Loucy (cell line): ENCODE measurements at regions not wholly inside any gene's neighbourhood (a gene's known extent, or its start where the extent isn't known, plus 50 kb on each side); places are given as distances from the start of the nearest gene placed in this dataset.

Experiments used
- CTCF ChIP-seq: fragments of 200-600 bp; sonication (generic); conservative IDR thresholded peaks from 2 replicates; pipeline ENCODE4 v1.5.1; 2014; ENCODE audit warnings: mild to moderate bottlenecking, antibody characterized with exemption, low read length
- EZH2phosphoT487 ChIP-seq: fragments of 200-600 bp; IDR thresholded peaks from 2 replicates; pipeline ENCODE4 v1.6.1; 2018; ENCODE audit warnings: antibody characterized with exemption, mild to moderate bottlenecking, moderate library complexity, borderline replicate concordance

- TF ChIP-seq CTCF (no peak), EZH2phosphoT487 (no peak)
Observed at GRCh38 chr3:168531116-168531515, 435.4 kb upstream of the GOLIM4 start.
